Adrenal gland (tissue), 5 donors: ENCODE measurements at regions not wholly inside any gene's neighbourhood (a gene's known extent, or its start where the extent isn't known, plus 50 kb on each side); places are given as distances from the start of the nearest gene placed in this dataset.

Source experiments
- POLR2A ChIP-seq, 2 donors: fragments of 450-650 bp; IDR thresholded peaks; one replicate each; pipeline ENCODE4 v1.6.1; 2017; ENCODE audit warnings: antibody characterized with exemption in 2 of 2, mild to moderate bottlenecking in 2 of 2, moderate library complexity in 1 of 2
- TF ChIP-seq, protein P1 (sequence below), 6 experiments: fragments of 450-650 bp in 4 of 6; fragments of 200-600 bp in 2 of 6; sonication (generic) in 1 of 6; IDR thresholded peaks; 1 replicate in 5 of 6; 2 replicates in 1 of 6; pipeline versions ENCODE4 v1.5.1 to v1.8.0; 2016 to 2021; ENCODE audit warnings: antibody characterized with exemption in 6 of 6, mild to moderate bottlenecking in 2 of 6, moderate library complexity in 1 of 6
- donor health status: DM: no; HTN: no; CAD: no.

DNA sequence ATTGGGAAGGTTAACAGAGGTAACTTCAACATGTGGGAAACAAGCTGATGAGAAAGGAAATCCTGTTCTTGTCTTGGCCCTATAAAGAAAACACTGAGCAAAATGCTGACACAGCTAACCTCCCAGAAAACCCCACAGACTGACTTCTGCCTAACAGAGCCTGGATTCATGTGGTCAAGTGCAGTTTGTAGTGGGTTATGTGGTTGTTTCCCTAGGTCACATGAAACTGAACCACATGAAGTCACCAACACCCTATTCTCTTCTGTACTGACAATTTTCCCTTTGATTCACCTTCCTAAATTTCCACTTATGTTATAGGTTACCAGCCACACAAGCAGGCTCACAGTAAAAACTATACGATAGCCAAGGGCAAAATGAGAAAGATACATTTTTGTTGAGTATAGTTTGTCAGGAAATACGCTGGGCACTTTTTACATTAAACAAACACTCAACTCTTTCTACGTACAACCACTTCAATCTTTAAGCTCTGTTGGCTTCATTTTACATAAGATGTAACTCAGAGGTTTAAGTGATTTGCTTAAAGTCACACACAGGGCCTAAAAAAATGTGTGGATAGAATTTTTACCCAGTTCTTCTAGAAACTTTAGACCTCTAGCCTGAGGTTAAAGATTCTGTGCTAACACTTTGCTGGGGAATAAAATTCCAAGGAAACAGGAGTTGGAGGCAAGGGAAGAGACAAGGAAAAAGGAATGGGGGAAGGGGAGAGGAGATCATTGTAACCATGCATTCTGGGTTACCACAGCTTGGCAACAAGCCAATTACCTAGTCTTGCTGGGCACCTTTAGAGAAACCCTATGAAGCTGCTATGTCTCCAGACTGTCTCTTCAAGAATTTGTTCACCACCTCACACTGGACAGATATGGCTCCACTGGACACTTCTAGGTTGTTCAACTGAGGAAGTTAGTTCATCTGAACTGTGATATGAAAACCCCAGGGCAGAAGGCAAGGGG is 601.6 kb upstream of the USP24 start:
- TF ChIP-seq, protein P1, sequence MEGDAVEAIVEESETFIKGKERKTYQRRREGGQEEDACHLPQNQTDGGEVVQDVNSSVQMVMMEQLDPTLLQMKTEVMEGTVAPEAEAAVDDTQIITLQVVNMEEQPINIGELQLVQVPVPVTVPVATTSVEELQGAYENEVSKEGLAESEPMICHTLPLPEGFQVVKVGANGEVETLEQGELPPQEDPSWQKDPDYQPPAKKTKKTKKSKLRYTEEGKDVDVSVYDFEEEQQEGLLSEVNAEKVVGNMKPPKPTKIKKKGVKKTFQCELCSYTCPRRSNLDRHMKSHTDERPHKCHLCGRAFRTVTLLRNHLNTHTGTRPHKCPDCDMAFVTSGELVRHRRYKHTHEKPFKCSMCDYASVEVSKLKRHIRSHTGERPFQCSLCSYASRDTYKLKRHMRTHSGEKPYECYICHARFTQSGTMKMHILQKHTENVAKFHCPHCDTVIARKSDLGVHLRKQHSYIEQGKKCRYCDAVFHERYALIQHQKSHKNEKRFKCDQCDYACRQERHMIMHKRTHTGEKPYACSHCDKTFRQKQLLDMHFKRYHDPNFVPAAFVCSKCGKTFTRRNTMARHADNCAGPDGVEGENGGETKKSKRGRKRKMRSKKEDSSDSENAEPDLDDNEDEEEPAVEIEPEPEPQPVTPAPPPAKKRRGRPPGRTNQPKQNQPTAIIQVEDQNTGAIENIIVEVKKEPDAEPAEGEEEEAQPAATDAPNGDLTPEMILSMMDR (IDR thresholded peaks at IDR 0.05), result no peak
- TF ChIP-seq POLR2A (IDR thresholded peaks at IDR 0.05), result no peak
